ENCODE measurements at regions not wholly inside any gene's neighbourhood (a gene's known extent, or its start where the extent isn't known, plus 50 kb on each side); places are given as distances from the start of the nearest gene placed in this dataset.

- Histone ChIP-seq H3K27ac (ENCODE audit: low read depth, low read length) (no peak overlapping the region), H3K4me1 (ENCODE audit: control insufficient read depth in 1 of 2, insufficient read depth in 2 of 2, low read length in 2 of 2) (no peaks in the 10 kb centered on the region), H3K9ac (ENCODE audit: low read length) (no peak overlapping the region), H3K4me2 (ENCODE audit: low read length) (no peak overlapping the region), H2AFZ (ENCODE audit: low read depth, low read length, poor library complexity, severe bottlenecking) (no peak overlapping the region), H3K79me2 (ENCODE audit: insufficient read depth, low read length) (no peaks in the 10 kb centered on the region), H4K20me1 (ENCODE audit: insufficient read depth) (no peaks in the 10 kb centered on the region), H3K9me2 (ENCODE audit: insufficient read depth) (no peaks in the 10 kb centered on the region), H3K36me3 (ENCODE audit: control insufficient read depth in 1 of 2, insufficient read depth in 2 of 2, low read length in 2 of 2) (no peaks in the 10 kb centered on the region), H3K4me3 (replicated peaks in 1 of 2; ENCODE audit: low read depth in 1 of 2, low read length in 2 of 2) (no peak overlapping the region), H3K27me3 (ENCODE audit: insufficient read depth, low read length) (no peaks in the 10 kb centered on the region), H3K9me3 (ENCODE audit: control insufficient read depth in 1 of 2, insufficient read depth in 1 of 2, low read depth in 1 of 2, low read length in 2 of 2) (peaks cover 0 to 26% of the 10 kb centered on the region in 2 experiments; a peak in 2 of 4 replicates)
- ChIA-PET POLR2A (no interaction called here), RAD21 (ENCODE audit: low non-redundant PET in 1 of 2, low total read pairs in 2 of 2, uncharacterized antibody in 2 of 2, unreplicated experiment in 2 of 2) (no interaction called here), CTCF (no interaction called here)
- BruUV-seq (replicated peaks), result no TSS peak
- TF ChIP-seq POLR2AphosphoS5 (IDR thresholded peaks at IDR 0.05; ENCODE audit: low read depth, low read length) (no peak), REST (IDR thresholded peaks at IDR 0.05; ENCODE audit: low read depth) (no peak), EGR1 (IDR thresholded peaks at IDR 0.05; ENCODE audit: low read depth) (no peak), TCF7L2 (IDR thresholded peaks at IDR 0.05; ENCODE audit: borderline replicate concordance, extremely low read depth, insufficient read depth, insufficient read length) (no peak), ZBTB33 (IDR thresholded peaks at IDR 0.05; ENCODE audit: extremely low read depth, insufficient replicate concordance, low read length) (no peak), RAD21 (IDR thresholded peaks at IDR 0.05; ENCODE audit: low read depth) (no peak), SP1 (IDR thresholded peaks at IDR 0.05; ENCODE audit: low read depth) (no peak), EZH2 (IDR thresholded peaks at IDR 0.05) (no peak), POLR2A (IDR thresholded peaks at IDR 0.05; ENCODE audit: borderline replicate concordance, extremely low read depth, insufficient read depth, insufficient read length) (no peak), MAX (IDR thresholded peaks at IDR 0.05) (no peak), CBX3 (IDR thresholded peaks at IDR 0.05; ENCODE audit: low read depth) (no peak), ZNF274 (IDR thresholded peaks at IDR 0.05; ENCODE audit: low read depth, low read length) (no peak), SRF (IDR thresholded peaks at IDR 0.05; ENCODE audit: low read depth) (no peak), CEBPB (IDR thresholded peaks at IDR 0.05; ENCODE audit: low read depth) (no peak), JUND (IDR thresholded peaks at IDR 0.05) (no peak)
- ATAC-seq, result no peak
- DNase-seq (ENCODE audit: low read depth, low spot score), result no peak
- intact Hi-C loops (cut with micrococcal nuclease), result no loop called here
Observed at GRCh38 chr7:53418834-53419482, 383.5 kb downstream of the POM121L12 start.

All from HCT116 (cell line).